ENCODE measurements at regions not wholly inside any gene's neighbourhood (a gene's known extent, or its start where the extent isn't known, plus 50 kb on each side); places are given as distances from the start of the nearest gene placed in this dataset.
"Not testable (repeated sequence)": the region's sequence is repeated elsewhere in the genome, so short reads cannot be mapped to it uniquely, and the experiment has no call there.

DNA sequence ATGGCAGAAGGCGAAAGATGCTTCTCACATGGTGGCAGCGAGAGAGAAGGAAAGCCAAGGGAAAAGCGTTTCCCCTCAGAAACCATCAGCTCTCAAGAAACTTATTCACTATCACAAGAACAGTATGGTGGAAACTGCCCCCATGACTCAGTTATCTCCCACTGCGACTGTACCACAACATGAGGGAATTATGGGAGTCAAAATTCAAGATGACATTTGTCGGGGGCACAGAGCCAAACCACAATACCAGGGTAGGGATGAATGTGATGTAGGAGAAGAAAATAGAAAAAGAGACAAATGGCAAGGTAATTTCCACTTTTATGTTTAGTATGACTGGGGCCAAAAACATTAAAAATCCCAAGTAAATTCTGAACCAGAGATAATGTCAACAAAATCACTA, 216.8 kb downstream of the TRIM36 start:
- no peak for DNase-seq (ENCODE audit: low read depth)

DNA sequence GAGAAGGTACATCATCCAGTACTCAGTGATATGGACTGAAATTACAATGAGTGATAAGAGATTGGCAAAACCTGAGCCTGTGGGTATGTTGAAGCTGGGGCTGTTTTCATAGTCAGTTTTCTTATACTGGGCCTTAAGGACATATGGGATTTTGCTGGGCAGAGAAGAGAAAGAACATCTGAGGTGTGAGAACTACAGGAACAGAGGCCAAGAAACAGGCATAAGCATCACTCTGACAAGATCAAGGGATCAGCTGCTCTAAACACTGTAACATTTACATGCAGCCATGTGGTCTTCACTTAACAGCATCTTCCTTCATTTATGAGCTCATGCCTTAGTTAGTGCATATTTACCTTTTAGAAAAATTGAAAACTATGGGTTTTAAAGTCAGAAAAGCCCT, 220.0 kb downstream of the TRIM36 start:
- no peak for DNase-seq (ENCODE audit: low read depth)

DNA sequence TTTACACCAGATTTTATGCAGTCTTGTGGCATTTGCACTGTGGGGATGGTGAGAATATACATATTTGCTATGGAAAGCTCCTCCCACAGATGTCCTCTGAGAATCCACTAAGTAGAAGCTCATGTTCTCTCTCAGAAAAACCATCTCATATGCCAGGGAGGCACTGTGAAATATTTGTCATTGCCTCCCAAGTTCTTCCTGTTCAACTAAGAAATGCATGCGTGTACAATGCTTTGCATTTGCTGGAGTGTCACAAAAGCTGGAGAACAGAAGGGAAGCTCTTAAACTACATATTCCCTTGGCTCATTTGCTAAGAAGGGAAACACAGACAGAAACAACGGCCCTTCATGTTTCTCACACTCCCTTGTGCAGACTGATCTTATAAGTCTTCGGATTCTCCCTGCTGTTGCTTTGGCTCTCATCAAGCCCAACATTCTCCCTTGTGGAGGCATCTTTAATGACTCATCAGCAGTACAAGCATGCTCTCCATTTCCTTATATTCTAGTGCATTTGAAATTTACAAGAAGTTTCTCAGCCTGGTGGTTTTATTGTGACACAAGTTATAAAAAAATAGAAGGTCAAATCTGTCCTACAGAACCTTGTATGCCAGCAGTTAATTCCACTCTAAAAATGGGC, 220.6 kb downstream of the TRIM36 start:
- DNase-seq (ENCODE audit: low read depth) = no peak

DNA sequence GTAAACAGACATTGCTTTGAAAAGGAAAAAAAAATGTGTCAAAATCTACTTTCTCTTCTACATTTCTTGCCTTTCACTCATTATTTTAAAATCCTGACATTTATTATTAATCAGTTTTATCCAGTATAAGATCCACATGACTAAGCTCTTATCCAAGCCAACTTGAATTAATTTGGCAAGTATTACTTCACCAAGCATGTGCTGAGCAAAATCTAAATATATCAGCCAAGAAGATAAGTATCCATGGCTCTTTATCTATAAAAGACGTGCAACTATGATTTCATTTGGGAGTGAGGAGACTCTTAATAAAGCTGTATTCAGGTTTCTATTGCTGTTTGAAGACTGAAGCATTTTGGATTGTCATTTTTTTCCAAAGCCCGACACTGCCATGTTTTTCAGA, 221.3 kb downstream of the TRIM36 start:
- no peak for DNase-seq (ENCODE audit: low read depth)

DNA sequence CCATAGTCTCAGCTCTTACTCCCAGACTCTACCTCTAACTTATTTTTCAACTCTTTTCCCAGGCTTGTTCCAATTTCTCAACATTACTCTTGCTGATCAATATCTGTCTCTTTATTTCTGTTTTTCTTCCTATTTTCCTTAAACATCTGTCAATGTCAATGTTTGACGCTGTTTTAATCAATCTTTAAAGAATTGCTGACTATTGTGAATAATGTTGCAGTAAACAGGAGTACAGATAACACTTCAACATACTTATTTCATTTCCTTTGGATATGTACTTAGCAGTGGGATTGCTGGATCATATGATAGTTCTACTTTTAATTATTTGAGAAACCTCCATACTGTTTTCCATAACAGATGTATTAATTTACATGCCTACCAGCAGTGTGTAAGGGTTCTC, 229.0 kb downstream of the TRIM36 start:
- no peak for DNase-seq (ENCODE audit: low read depth)

DNA sequence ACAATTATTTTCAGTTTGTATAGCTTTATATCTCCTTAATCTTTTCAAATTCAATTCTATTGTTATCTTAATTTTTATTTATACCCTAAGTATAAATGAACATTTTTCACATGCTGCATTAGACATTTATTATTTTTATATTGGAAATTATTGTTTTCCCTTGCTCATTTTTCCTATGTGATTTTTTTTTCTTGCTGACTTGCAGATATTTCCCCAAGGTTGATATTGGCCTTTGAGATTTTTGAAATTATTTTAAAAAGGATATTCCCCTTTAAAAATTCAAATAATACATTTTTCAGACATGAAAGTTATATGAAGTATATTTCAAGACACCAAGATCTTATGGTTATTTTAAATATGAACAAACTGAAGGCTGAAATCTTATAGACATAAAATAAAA, 234.2 kb downstream of the TRIM36 start:
- no peak for DNase-seq (ENCODE audit: low read depth)

DNA sequence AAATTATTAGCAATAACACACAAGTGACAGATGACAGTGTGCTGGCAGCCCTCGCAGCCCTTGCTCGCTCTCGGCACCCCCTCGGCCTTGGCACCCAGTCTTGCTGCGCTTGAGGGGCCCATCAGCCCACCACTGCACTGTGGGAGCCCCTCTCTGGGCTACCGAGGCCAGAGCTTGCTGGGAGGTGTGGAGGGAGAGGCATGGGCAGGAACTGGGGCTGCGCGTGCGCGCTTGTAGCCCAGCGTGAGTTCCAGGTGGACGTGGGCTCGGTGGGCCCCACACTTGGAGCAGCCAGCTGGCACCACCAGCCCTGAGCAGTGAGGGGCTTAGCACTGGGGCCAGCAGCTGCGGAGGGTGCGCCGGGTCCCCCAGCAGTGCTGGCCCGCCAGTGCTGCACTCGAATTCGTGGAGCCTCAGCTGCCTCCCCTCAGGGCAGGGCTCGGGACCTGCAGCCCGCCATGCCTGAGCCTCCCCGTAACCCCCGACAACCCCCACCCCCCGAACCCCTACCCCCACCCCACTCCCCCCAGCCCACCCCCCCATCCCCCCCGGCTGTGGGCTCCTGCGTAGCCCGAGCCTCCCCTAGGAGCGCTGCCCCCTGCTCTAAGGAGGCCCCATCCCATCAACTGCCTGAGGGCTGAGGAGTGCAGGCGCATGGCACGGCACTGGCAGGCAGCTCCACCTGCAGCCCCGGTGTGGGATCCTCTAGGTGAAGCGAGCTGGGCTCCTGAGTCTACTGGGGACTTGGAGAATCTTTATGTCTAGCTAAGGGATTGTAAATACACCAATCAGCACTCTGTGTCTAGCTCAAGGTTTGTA, 240.9 kb downstream of the TRIM36 start:
- no peak for DNase-seq (ENCODE audit: low read depth)

DNA sequence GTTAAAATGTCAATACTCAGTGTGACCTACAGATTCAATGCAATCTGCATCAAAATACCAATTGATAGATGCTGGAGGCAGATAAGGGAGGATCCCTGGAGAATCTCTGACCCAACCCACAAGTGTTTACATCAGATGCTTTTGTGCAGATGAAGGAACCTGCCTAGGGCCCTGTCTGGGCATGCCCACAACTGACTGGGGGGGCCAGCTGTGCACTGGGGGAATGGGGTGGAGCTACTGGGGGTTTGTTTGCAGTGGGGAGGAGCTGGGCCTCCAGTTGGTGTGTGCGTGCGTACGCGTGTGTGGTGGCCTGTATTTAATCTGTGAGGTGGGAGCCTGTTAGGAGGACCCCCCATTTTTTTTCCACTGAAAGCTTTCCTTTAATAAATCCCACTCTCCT, 244.9 kb downstream of the TRIM36 start:
- DNase-seq (ENCODE audit: low read depth) = no peak

DNA sequence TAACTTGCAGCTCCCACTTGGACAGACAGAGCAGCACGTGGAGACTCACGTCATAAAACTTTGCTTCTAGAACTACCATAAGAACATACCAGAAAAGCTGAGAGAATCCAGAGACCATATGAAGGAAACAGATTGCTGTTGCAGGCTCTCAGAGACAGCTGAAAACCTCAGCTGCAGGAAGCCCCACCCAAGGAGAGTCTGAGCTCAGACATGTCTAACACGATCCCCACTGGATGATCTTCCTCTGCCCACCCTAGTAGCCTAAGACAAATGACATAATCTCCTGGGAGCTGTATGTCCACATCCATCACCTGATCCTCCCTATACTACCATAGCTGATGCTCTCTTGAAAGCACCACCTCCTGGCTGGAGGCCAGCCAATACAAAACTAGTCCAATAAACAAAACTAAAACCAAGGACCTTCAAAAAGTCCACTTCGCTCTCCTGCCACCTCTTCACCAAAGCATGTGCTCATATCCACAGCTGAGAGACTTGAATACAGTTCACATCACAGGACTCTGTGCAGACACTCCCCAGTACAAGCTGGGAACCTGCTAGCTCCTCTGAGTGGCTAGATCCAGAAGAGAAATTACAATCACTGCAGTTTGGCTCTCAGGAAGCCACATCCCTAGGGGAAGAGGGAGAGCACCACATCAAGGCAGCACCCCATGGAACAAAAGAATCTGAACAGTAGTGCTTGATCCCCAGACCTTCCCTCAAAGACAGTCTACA, 257.4 kb downstream of the TRIM36 start:
- no peak for DNase-seq (ENCODE audit: low read depth)

DNA sequence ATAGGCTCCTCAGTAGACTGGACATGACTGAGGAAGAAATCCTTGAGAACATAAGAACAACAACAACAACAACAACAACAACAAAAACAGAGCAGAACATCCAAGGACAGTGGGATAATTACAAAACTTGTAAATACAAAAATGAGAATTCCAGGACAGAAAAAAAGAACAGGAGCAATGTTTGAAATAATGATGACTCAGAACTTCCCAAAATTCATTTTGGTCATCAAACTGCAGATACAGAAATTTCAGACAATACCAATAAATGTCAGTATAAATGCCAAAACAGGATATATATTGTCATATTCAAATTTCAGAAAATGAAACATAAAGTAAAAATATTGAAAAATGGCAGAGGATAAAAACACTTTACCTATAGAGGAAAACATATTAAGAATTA, 259.0 kb downstream of the TRIM36 start:
- no peak for DNase-seq (ENCODE audit: low read depth)

DNA sequence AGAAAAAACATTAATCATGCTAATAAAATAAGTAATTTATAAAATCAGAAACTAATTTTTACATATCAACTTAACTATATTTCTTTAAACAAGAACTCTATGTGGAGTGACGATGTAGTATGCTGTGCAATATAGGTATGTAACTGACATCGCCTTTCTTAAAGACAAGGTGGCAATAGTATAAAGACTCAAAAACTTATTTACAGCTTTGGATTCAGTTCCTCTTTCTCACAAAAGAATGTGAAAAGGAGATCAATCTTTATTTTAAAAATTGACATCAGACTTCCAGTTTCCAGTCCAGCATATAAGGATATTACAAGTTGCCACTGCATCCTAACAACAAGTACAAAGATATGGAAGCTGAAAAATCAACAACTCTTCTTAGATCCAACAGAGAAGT, 260.3 kb downstream of the TRIM36 start:
- DNase-seq (ENCODE audit: low read depth) = no peak

DNA sequence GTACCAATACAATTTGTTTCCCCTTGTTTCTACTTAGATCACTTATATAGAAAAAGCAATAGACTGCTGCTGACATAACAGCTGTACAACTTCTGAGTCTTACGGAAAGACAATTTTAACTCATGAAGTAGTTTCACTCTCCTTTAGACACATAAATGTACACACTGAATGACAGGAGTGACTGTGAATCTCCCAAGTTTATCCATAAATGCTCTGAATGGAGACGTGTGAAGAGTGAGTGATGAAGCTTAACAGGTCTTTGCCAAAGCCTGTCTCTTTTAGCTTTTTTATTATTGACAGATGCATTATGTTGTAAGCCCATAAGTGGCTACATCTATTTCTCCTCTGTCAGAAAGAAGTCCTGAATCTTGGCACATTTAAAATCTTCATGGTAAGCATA, 265.9 kb downstream of the TRIM36 start:
- no peak for DNase-seq (ENCODE audit: low read depth)

DNA sequence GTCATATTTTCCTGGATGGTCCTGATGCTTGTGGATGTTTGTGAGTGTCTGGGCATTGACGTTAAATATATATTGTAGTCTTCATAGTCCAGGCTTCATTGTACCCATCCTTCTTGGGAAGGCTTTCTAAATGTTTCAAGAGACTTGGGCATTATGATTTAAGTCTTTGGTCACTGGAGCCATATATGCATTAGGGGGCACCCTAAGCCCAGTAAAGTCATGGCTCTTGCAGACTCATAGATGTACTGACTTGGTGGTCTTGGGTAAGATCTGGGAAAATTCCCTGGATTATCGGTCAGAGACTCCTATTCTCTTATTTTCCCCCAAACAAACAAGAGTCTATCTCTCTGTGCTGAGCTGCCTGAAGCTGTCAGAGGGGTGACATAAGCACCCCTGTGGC, 271.1 kb downstream of the TRIM36 start:
- no peak for DNase-seq (ENCODE audit: low read depth)

DNA sequence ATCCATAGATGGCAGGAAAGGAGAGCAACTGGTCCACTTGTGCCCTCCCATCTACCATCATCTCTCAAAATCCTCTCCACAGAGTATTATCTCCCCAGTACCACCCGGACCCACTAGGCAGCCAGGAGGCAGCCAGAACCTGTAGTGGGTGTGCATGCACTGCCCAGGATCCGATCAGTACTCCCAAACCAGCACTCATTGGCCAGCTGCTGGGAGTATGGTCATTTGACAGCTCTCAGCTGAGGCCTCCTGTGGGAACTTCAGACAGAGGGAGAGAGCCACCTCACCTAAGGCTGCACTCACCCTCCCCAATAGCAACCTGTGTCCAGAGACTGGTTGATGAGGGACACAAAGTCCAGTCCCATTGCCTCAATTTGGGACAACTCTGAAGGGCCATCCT, 286.0 kb downstream of the TRIM36 start:
- no peak for DNase-seq (ENCODE audit: low read depth)

DNA sequence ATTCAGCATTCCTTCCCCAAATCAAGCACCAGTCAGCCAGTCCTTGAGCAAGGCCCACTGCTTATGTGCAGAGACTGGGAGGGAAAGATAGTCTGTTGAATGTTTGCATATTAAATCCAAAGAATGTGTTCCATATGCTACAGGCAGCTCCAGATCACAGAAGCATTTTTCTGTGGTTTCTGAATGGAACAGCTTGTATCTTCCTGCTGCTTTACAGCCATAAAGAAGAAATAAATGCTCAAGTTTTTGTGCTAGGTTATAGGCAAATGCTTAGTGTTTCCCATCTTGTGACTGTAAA, 310.3 kb downstream of the TRIM36 start:
- DNase-seq (ENCODE audit: low read depth) = no peak

DNA sequence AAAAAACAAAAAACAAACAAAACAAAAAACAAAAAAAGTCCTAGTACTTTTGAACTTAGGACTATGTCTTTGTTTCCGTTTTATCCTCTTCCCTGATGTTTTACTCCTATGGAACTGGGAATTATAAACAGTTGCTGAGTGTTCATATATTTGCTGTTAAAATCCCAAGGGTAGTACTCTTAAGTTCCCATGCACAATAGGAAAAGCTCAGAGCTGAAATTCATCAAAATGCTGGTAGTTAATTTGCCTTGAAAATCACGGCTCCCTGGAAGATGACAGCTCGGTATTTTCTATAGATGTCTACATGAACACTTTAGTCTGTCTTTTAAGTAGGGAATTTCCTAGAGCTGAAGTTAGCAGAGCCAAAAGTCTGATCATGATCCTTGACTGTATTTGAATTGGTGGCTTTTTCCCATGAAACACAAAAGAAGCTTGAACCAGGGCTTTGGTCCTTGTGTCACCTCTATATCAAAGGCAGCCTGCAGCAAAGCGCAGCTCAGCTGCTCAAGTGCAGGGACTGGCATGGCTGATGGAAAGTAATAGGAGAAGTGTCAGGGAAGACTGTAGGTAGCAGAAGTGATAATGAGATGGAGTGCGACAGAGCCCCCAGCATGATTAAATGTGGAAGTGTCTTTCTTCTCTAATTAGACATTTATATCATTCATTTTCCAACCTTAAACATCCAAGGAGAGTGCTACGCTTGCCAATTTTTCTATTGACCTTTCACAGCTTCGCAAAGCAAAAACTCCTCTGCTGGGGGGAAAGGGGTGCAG, 310.9 kb downstream of the TRIM36 start:
- DNase-seq (ENCODE audit: low read depth) = no peak

DNA sequence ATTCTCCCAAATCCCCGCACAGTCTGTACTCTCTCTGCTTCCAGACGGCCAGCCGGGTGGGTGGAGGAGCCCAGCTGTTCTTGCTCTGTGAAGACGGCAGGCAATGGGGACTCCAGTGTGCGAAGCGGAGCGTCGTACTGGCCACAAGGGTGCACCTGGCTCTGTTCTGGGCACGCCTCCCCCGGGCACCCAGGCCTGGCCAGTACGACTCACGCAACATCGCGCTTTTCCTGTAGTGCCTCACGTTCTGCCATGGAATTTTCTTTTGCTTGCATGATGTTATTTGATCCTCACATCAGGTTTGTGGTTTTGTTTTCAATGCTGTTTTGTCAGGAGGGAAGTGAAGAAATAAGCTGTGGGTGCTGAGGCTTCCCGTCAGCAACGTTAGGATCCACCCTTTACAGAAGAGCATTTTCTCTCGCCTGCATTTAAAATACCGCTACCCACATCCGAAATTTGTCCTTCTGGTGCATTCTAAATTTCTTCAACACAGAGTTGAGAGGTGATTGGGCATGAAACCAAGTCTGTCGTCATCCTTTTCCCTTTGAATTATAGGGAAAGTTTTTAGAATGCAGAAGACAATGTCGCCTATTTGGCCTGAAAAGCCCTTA, 311.7 kb downstream of the TRIM36 start:
- DNase-seq (ENCODE audit: low read depth) = no peak

DNA sequence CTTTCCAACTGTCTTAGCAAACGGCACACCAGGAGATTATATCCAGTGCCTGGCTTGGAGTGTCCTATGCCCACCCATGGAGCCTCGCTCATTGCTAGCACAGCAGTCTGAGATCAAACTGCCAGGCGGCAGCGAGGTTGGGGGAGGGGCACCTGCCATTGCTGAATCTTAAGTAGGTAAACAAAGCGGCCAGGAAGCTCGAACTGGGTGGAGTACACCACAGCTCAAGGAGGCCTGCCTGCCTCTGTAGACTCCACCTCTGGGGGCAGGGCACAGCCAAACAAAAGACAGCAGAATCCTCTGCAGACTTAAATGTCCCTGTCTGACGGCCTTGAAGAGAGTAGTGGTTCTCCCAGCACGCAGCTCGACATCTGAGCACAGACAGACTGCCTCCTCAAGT, 325.0 kb downstream of the TRIM36 start:
- DNase-seq (ENCODE audit: low read depth) = not testable (repeated sequence)

DNA sequence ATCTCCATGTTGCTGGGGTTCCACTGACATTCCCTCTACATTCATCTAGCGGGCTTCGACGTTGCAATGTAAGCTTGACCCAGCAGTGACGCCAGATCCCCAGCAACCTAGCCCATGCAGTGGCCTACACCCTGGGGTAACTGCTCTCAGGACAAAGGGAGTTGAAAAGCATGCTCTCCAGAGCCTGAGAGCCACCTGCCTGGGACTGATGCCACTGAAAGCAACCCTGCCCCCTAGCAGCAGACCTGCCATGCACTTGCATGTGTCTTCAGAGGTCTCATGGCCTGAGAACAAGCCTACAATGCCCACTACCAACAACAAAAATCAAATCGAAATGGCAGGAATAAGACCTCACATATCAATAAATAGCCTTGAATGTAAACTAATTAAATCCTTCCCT, 330.3 kb downstream of the TRIM36 start:
- no peak for DNase-seq (ENCODE audit: low read depth)

DNA sequence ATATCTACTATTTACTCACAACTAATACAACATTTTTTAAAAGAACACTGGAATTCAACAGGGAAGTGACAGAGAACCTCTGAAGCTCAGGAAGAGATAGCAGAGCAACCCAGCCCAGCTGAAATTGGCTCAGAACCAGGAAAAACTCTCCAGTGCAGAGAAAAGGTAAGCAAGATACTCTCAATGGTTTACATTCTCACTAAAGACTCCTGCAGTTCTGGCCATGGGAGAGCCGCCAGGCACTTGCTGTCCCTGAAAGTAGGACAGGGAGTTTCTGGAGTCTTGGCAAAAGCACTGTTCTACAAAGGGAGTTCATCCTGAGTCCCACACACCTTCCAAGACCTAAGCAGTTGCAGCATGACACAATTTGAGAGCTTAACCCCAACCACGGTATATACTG, 330.8 kb downstream of the TRIM36 start:
- no peak for DNase-seq (ENCODE audit: low read depth)

DNA sequence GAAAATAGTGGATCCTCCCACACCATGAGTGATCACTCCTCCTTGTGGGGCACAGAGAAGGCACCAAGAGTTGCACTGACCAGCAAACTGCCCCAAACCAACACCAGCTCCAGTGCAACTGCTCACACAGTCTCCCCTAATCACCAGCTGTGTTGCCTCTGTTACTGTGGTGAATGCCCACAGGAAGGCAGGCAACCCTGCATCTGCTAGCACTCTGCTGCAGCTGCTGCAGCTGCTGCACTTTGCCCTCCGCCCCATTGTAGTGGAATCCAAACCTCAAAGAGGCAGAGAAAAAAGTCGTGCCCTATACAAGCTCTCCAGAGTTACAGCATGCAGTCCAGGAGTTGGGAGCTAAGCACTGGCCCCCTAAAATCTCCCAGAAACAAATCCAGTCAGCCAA, 339.6 kb downstream of the TRIM36 start:
- no peak for DNase-seq (ENCODE audit: low read depth)

DNA sequence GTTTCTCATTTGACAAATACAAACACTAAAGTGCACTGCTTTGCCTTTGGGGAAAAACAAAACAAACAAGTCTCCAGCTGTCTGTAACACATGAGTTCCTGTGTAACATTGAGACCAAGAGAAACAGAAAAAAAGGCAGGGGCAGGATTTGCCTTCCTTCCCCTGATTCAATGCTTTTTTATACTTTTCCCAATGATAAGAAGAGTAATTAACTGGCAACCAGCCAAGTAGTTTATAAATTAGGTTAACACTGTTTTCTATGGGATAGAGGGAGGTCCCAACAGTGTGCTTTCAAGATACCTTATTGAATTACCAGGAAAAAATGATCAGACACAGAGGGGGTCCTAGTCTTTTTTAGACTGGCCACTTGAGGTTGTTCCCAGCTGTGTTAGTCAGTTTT, 346.8 kb downstream of the TRIM36 start:
- DNase-seq (ENCODE audit: low read depth) = no peak
